Stomach smooth muscle (tissue), 2 donors: ENCODE measurements at regions not wholly inside any gene's neighbourhood (a gene's known extent, or its start where the extent isn't known, plus 50 kb on each side); places are given as distances from the start of the nearest gene placed in this dataset.
A peak's percentile ranks its signal among the peaks of the same experiment; 100 is the strongest.
"Not testable (repeated sequence)": the region's sequence is repeated elsewhere in the genome, so short reads cannot be mapped to it uniquely, and the experiment has no call there.

ENCODE experiments used
- H3K27ac ChIP-seq: one replicate; pipeline ENCODE4 v1.7.0; 2013; ENCODE audit warnings: mild to moderate bottlenecking, low read length, inconsistent platforms
- H3K27me3 ChIP-seq, 2 donors: one replicate each; pipeline ENCODE4 v1.7.0; 2013; ENCODE audit warnings: low read length in 2 of 2; ENCODE audit not compliant: insufficient read depth in 2 of 2, control insufficient read depth in 1 of 2
- H3K36me3 ChIP-seq, 2 donors: one replicate each; pipeline ENCODE4 v1.7.0; 2013; ENCODE audit warnings: low read length in 2 of 2; ENCODE audit not compliant: control insufficient read depth in 2 of 2, insufficient read depth in 2 of 2
- H3K4me1 ChIP-seq: one replicate; pipeline ENCODE4 v1.7.0; 2013; ENCODE audit warnings: low read length; ENCODE audit not compliant: control insufficient read depth, insufficient read depth
- H3K4me3 ChIP-seq, 2 donors: one replicate each; pipeline ENCODE4 v1.7.0; 2013; ENCODE audit warnings: low read length in 2 of 2
- H3K9ac ChIP-seq, 2 donors: one replicate each; pipeline ENCODE4 v1.7.0; 2013; ENCODE audit warnings: low read length in 2 of 2, mild to moderate bottlenecking in 1 of 2
- H3K9me3 ChIP-seq, 2 donors: one replicate each; pipeline ENCODE4 v1.7.0; 2013; ENCODE audit warnings: low read length in 2 of 2; ENCODE audit not compliant: control insufficient read depth in 2 of 2
- donor health status: healthy.
- donor health status: Pancreatic carcinoma.

GRCh38 chr20:36082315-36082915 lies 72.1 kb upstream of the EPB41L1 start:
- no peak overlapping the region for H3K9ac ChIP-seq
- H3K4me1 ChIP-seq, result no peaks in the 10 kb centered on the region
- H3K27ac ChIP-seq, result no peak overlapping the region
- peaks cover 0 to 5% of the 10 kb centered on the region in 2 donors for H3K27me3 ChIP-seq
- H3K4me3 ChIP-seq, result no peak overlapping the region
- H3K36me3 ChIP-seq, result no peaks in the 10 kb centered on the region
- H3K9me3 ChIP-seq, result no peaks in the 10 kb centered on the region

- H3K9ac ChIP-seq, H3K27me3 ChIP-seq, H3K4me3 ChIP-seq, H3K36me3 ChIP-seq, H3K9me3 ChIP-seq, H3K27ac ChIP-seq, H3K4me1 ChIP-seq: not testable (repeated sequence)
Observed at GRCh38 chr20:36083200-36083599, 71.3 kb upstream of the EPB41L1 start.

GRCh38 chr20:36084356-36084755 lies 70.2 kb upstream of the EPB41L1 start:
- no peak overlapping the region for H3K4me3 ChIP-seq
- H3K9me3 ChIP-seq, result no peaks in the 10 kb centered on the region
- no peak overlapping the region for H3K9ac ChIP-seq
- H3K27ac ChIP-seq, result no peak overlapping the region
- no peaks in the 10 kb centered on the region for H3K36me3 ChIP-seq
- H3K27me3 ChIP-seq, result peaks cover 0 to 9% of the 10 kb centered on the region in 2 donors
- H3K4me1 ChIP-seq, result no peaks in the 10 kb centered on the region

DNA sequence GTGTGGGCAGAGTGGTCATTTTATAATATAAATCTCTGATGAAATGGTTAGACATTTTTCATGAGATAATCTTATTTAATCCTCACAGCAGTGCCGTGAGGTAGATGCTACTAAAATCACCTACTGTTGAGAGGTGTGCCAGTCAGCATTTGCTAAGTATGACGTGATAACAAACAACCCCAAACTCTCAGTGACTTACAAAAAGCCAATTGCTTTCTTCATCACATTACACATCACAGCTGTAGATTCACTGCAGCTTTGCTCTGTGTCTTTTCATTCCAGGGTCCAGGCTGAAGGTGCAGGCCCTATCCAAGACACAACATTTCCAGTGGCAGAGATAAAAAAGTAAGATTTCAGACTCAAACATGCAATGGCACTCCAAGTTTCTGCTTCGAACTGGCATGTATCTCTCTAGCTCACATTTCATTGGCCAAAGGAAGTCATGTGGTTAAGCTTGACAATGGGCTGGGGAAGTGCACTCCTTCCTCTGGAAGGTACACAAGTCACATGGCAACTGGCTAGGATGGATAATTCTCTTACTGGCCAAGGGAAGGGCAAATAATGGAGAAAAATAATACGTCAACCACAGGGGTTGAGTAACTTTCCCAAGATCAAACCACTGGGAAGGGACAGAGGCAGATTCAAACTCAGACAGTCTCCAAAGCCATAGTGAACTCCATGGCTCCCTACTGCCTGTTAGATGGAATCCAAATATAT lies 69.5 kb upstream of the EPB41L1 start:
- Histone ChIP-seq H3K27ac (no peak overlapping the region), H3K4me3 (no peak overlapping the region)

DNA sequence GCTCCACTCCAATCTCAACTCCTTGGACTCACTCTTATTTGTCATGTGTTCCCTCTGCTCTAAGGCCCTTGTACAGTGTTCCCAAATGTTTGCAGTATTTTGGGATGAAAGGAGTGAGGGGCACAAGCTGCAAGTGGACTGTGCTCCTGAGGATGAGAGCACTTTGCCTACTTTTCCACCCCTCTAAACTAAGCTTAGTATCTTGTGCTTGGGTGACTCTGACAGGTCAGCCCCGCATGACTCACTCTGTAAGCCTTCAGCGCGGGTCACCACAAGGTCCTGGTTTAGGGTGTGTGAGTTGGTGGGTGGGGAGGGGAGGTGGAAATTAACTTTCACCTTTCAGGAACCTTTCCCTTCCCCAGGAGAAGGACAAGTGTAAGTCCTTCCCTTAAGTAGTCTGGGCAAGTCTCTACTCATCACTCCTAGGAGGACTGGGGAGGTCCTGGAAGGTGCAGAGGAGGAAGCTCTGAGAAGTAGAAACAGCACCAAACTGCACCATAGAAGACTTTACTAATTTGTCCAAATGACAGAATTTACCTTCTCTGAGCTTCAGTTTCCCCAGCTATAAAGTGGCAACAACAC lies 68.8 kb upstream of the EPB41L1 start:
- Histone ChIP-seq H3K27me3 (peaks cover 8 to 15% of the 10 kb centered on the region in 2 donors), H3K27ac (no peak overlapping the region), H3K9me3 (no peaks in the 10 kb centered on the region), H3K9ac (no peak overlapping the region), H3K36me3 (no peaks in the 10 kb centered on the region), H3K4me1 (no peaks in the 10 kb centered on the region), H3K4me3 (no peak overlapping the region)

More for the DNA sequence above, 69.5 kb upstream of the EPB41L1 start:
- H3K27me3 ChIP-seq, result peaks cover 2 to 9% of the 10 kb centered on the region in 2 donors
- no peaks in the 10 kb centered on the region for H3K36me3 ChIP-seq
- no peaks in the 10 kb centered on the region for H3K4me1 ChIP-seq
- H3K9ac ChIP-seq, result no peak overlapping the region
- H3K9me3 ChIP-seq, result no peaks in the 10 kb centered on the region

- no peak overlapping the region for H3K4me3 ChIP-seq
Observed at GRCh38 chr20:36086767-36087166, 67.8 kb upstream of the EPB41L1 start.

DNA sequence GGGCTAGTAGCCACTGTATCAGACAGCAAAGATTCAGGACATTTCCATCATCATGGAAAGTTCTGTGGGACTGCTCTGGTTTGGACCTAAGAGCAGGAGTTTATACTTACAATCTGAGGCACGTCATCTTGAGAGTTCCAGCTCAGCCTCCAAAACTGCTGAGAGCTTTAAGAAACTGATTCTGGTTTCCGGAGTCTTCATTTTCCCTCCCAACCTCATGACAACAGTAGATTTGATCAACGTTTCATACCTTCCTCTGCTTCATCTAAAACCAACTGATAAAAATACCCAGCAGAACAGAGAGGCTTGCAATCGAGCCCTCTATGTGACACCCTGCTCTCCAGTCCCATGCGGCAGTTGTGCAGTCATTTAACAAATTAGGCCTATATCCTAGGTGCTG lies 64.3 kb upstream of the EPB41L1 start:
- Histone ChIP-seq H3K4me3 (no peak overlapping the region), H3K27me3 (peaks cover 27 to 37% of the 10 kb centered on the region in 2 donors), H3K9ac (no peak overlapping the region), H3K36me3 (no peaks in the 10 kb centered on the region), H3K27ac (no peak overlapping the region), H3K9me3 (no peaks in the 10 kb centered on the region), H3K4me1 (peaks cover 22% of the 10 kb centered on the region)

More at GRCh38 chr20:36086767-36087166, 67.8 kb upstream of the EPB41L1 start:
- Histone ChIP-seq H3K36me3 (no peaks in the 10 kb centered on the region), H3K9ac (no peak overlapping the region), H3K27me3 (peaks cover 14 to 21% of the 10 kb centered on the region in 2 donors), H3K27ac (no peak overlapping the region), H3K9me3 (no peaks in the 10 kb centered on the region), H3K4me1 (peaks cover 3% of the 10 kb centered on the region)

DNA sequence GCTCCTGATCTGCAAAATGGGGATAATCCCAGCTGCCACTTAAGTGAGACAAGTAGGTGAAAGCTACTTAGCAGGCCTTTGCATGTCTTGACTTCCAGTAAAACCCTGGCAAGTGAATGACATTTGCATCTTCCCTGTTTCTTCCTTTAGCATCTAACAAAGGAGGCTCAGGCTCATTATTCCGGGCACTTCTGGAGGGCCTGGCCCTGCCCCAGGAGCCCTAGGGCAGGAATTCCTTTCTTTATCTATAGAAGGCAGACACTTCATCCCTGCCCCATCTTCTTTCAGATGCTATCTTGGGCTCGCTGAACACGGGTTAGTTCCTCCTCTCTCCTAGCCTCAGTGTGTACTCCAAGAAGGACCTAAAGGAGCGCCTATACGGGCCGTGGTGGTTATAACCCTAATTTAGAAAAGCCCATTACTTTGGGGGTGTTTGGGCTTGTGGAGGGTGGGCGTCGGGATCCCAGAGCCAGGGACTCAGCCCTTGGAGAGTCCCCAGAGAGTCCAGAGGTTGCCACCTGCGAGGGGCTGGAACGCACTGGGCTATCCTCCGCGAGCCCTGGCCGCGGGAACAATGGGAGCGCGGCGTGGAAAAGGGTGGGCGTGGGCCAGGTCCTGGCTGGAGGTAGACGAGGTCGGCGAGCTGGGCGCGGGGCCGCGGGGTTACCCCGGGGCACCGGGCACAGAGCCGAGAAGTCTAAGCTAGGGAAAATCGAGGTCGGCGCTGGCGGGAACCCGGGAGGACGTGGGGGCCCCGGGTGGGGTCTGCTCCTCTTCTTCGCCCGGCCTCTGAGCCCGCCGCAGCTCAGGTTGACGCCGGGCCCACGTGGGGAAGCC lies 62.8 kb upstream of the EPB41L1 start:
- Histone ChIP-seq H3K27ac (no peak overlapping the region), H3K27me3 (peaks cover 27 to 35% of the 10 kb centered on the region in 2 donors), H3K9ac (no peak overlapping the region), H3K9me3 (no peaks in the 10 kb centered on the region), H3K36me3 (no peaks in the 10 kb centered on the region), H3K4me1 (peaks cover 22% of the 10 kb centered on the region), H3K4me3 (peak overlapping the region in 1 of 2 donors; percentile 61)

- Histone ChIP-seq H3K4me1 (peaks cover 22% of the 10 kb centered on the region), H3K4me3 (peak overlapping the region; percentile 81 to 83), H3K9ac (no peak overlapping the region), H3K9me3 (no peaks in the 10 kb centered on the region), H3K27me3 (peaks cover 27 to 35% of the 10 kb centered on the region in 2 donors), H3K36me3 (no peaks in the 10 kb centered on the region), H3K27ac (peak overlapping the region; percentile 11)
Observed at GRCh38 chr20:36092398-36093024, 62.0 kb upstream of the EPB41L1 start.
